ENCODE measurements at regions not wholly inside any gene's neighbourhood (a gene's known extent, or its start where the extent isn't known, plus 50 kb on each side); places are given as distances from the start of the nearest gene placed in this dataset.

DNA sequence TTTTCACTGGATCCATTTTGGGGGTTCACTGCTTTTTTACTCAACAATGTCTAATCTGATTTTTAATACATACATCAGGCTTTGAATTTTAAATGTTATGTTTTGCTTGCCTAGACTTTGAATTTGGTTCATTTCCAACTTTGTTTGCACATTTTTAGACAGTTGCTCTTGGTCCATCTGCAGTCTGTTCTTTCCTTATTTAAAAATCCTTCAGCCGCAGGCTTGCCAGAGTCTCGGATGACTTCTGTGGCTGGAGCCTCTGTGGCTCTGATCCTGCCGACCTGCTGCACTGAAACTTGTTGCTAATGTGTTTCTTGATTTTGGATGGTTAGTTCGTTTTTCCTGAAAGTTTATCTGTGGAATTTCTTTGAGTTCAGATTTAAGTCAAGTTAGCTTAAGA is 172.0 kb upstream of the ALKAL2 start:
- TF ChIP-seq EZH2phosphoT487 (IDR thresholded peaks at IDR 0.05; ENCODE audit: borderline replicate concordance) (no peak), CEBPB (IDR thresholded peaks at IDR 0.05; ENCODE audit: low read depth) (no peak), ZNF274 (IDR thresholded peaks at IDR 0.05; ENCODE audit: low read depth, low read length) (no peak), EZH2 (IDR thresholded peaks at IDR 0.05) (no peak), SIN3A (IDR thresholded peaks at IDR 0.05; ENCODE audit: low read depth) (no peak), POLR2A (IDR thresholded peaks at IDR 0.05; ENCODE audit: borderline replicate concordance, extremely low read depth, insufficient read depth, insufficient read length) (no peak), ZFX (IDR thresholded peaks at IDR 0.05) (no peak), EGR1 (IDR thresholded peaks at IDR 0.05; ENCODE audit: low read depth) (no peak), POLR2AphosphoS5 (IDR thresholded peaks at IDR 0.05; ENCODE audit: low read depth, low read length) (no peak), RAD21 (IDR thresholded peaks at IDR 0.05; ENCODE audit: low read depth) (no peak), SP1 (IDR thresholded peaks at IDR 0.05; ENCODE audit: low read depth) (no peak)
- TF ChIP-seq, protein P1, sequence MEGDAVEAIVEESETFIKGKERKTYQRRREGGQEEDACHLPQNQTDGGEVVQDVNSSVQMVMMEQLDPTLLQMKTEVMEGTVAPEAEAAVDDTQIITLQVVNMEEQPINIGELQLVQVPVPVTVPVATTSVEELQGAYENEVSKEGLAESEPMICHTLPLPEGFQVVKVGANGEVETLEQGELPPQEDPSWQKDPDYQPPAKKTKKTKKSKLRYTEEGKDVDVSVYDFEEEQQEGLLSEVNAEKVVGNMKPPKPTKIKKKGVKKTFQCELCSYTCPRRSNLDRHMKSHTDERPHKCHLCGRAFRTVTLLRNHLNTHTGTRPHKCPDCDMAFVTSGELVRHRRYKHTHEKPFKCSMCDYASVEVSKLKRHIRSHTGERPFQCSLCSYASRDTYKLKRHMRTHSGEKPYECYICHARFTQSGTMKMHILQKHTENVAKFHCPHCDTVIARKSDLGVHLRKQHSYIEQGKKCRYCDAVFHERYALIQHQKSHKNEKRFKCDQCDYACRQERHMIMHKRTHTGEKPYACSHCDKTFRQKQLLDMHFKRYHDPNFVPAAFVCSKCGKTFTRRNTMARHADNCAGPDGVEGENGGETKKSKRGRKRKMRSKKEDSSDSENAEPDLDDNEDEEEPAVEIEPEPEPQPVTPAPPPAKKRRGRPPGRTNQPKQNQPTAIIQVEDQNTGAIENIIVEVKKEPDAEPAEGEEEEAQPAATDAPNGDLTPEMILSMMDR (IDR thresholded peaks at IDR 0.05 in 2 of 3, conservative IDR thresholded peaks at IDR 0.05 in 1 of 3; ENCODE audit: borderline replicate concordance in 1 of 3, insufficient read depth in 1 of 3, low read depth in 2 of 3, low read length in 2 of 3) = no peak
- TF ChIP-seq, protein P2, sequence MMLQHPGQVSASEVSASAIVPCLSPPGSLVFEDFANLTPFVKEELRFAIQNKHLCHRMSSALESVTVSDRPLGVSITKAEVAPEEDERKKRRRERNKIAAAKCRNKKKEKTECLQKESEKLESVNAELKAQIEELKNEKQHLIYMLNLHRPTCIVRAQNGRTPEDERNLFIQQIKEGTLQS (IDR thresholded peaks at IDR 0.05) = no peak
- TF ChIP-seq, protein P3, sequence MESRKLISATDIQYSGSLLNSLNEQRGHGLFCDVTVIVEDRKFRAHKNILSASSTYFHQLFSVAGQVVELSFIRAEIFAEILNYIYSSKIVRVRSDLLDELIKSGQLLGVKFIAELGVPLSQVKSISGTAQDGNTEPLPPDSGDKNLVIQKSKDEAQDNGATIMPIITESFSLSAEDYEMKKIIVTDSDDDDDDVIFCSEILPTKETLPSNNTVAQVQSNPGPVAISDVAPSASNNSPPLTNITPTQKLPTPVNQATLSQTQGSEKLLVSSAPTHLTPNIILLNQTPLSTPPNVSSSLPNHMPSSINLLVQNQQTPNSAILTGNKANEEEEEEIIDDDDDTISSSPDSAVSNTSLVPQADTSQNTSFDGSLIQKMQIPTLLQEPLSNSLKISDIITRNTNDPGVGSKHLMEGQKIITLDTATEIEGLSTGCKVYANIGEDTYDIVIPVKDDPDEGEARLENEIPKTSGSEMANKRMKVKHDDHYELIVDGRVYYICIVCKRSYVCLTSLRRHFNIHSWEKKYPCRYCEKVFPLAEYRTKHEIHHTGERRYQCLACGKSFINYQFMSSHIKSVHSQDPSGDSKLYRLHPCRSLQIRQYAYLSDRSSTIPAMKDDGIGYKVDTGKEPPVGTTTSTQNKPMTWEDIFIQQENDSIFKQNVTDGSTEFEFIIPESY (IDR thresholded peaks at IDR 0.05; ENCODE audit: extremely low read depth, insufficient replicate concordance, low read length) = no peak
- no peaks in the 10 kb centered on the region for H3K9me2 ChIP-seq (ENCODE audit: insufficient read depth)
- peaks cover 64% of the 10 kb centered on the region for H3K27me3 ChIP-seq (ENCODE audit: insufficient read depth, low read length)
- intact Hi-C loops (cut with micrococcal nuclease) = no loop called here
- no peaks in the 10 kb centered on the region for H3K9me3 ChIP-seq (ENCODE audit: control insufficient read depth in 1 of 2, insufficient read depth in 1 of 2, low read depth in 1 of 2, low read length in 2 of 2)
- CTCF ChIA-PET = no interaction called here
- no peak overlapping the region for H3K9ac ChIP-seq (ENCODE audit: low read length)
- no peaks in the 10 kb centered on the region for H3K36me3 ChIP-seq (ENCODE audit: control insufficient read depth in 1 of 2, insufficient read depth in 2 of 2, low read length in 2 of 2)
- no peak overlapping the region for H3K27ac ChIP-seq (ENCODE audit: low read depth, low read length)
- no peaks in the 10 kb centered on the region for H3K79me2 ChIP-seq (ENCODE audit: insufficient read depth, low read length)
- no peaks in the 10 kb centered on the region for H3K4me1 ChIP-seq (ENCODE audit: control insufficient read depth in 1 of 2, insufficient read depth in 2 of 2, low read length in 2 of 2)
- RAD21 ChIA-PET (ENCODE audit: low non-redundant PET in 1 of 2, low total read pairs in 2 of 2, uncharacterized antibody in 2 of 2, unreplicated experiment in 2 of 2) = no interaction called here
- no peak overlapping the region for H2AFZ ChIP-seq (ENCODE audit: low read depth, low read length, poor library complexity, severe bottlenecking)
- no peak overlapping the region for H3K4me3 ChIP-seq (replicated peaks in 1 of 2; ENCODE audit: low read depth in 1 of 2, low read length in 2 of 2)
- BruUV-seq (replicated peaks) = no TSS peak
- DNase-seq (ENCODE audit: low read depth, low spot score) (no peak), ATAC-seq (no peak)
- H3K4me2 ChIP-seq (ENCODE audit: low read length) = no peak overlapping the region
- H4K20me1 ChIP-seq (ENCODE audit: insufficient read depth) = no peaks in the 10 kb centered on the region
- POLR2A ChIA-PET = no interaction called here

All from HCT116 (cell line).